T-helper 2 cell treated with Interferon-gamma antibody and Interleukin-4, amounts not matched to agents 5 μg/mL and 100 μg/mL, for 36 hours (primary cell): ENCODE measurements at regions not wholly inside any gene's neighbourhood (a gene's known extent, or its start where the extent isn't known, plus 50 kb on each side); places are given as distances from the start of the nearest gene placed in this dataset.

Experiments
- DNase-seq: peaks from one replicate; pipeline ENCODE4 v3.0.0; 2021; ENCODE audit warnings: low spot score
- H3K27ac Mint-ChIP-seq: one replicate; pipeline ENCODE4 v1.8.0; 2021; ENCODE audit warnings: mild to moderate bottlenecking, mixed read lengths
- H3K27me3 Mint-ChIP-seq: one replicate; pipeline ENCODE4 v1.8.0; 2021; ENCODE audit warnings: low read depth, mixed read lengths
- H3K36me3 Mint-ChIP-seq: one replicate; pipeline ENCODE4 v1.8.0; 2021; ENCODE audit warnings: low read depth, mixed read lengths
- H3K4me1 Mint-ChIP-seq: one replicate; pipeline ENCODE4 v1.8.0; 2021; ENCODE audit warnings: low read depth, mixed read lengths
- H3K4me3 Mint-ChIP-seq: one replicate; pipeline ENCODE4 v1.8.0; 2022; ENCODE audit warnings: mild to moderate bottlenecking, moderate library complexity, mixed read lengths
- H3K9me3 Mint-ChIP-seq: one replicate; pipeline ENCODE4 v1.8.0; 2021; ENCODE audit warnings: mixed read lengths

- no peak for DNase-seq
- no peak overlapping the region for H3K4me3 Mint-ChIP-seq
- H3K9me3 Mint-ChIP-seq: no peaks in the 10 kb centered on the region
- no peaks in the 10 kb centered on the region for H3K4me1 Mint-ChIP-seq
- H3K27ac Mint-ChIP-seq: no peak overlapping the region
- no peaks in the 10 kb centered on the region for H3K36me3 Mint-ChIP-seq
- no peaks in the 10 kb centered on the region for H3K27me3 Mint-ChIP-seq
Measured at GRCh38 chr2:239466755-239467271, 66.0 kb upstream of the HDAC4 start.

- H3K36me3 Mint-ChIP-seq: no peaks in the 10 kb centered on the region
- no peaks in the 10 kb centered on the region for H3K9me3 Mint-ChIP-seq
- no peaks in the 10 kb centered on the region for H3K27me3 Mint-ChIP-seq
- DNase-seq: no peak
- no peak overlapping the region for H3K4me3 Mint-ChIP-seq
- no peaks in the 10 kb centered on the region for H3K4me1 Mint-ChIP-seq
- H3K27ac Mint-ChIP-seq: no peak overlapping the region
Measured at GRCh38 chr2:239466061-239466754, 65.4 kb upstream of the HDAC4 start.

GRCh38 chr2:239465017-239466001 lies 64.5 kb upstream of the HDAC4 start:
- H3K4me1 Mint-ChIP-seq: no peaks in the 10 kb centered on the region
- H3K9me3 Mint-ChIP-seq: no peaks in the 10 kb centered on the region
- no peak overlapping the region for H3K27ac Mint-ChIP-seq
- DNase-seq: no peak
- H3K27me3 Mint-ChIP-seq: no peaks in the 10 kb centered on the region
- H3K4me3 Mint-ChIP-seq: no peak overlapping the region
- no peaks in the 10 kb centered on the region for H3K36me3 Mint-ChIP-seq

- H3K4me1 Mint-ChIP-seq: no peaks in the 10 kb centered on the region
- H3K9me3 Mint-ChIP-seq: no peaks in the 10 kb centered on the region
- no peak overlapping the region for H3K27ac Mint-ChIP-seq
- H3K36me3 Mint-ChIP-seq: no peaks in the 10 kb centered on the region
- H3K4me3 Mint-ChIP-seq: no peak overlapping the region
- H3K27me3 Mint-ChIP-seq: no peaks in the 10 kb centered on the region
- no peak for DNase-seq
Measured at GRCh38 chr2:239464166-239465016, 63.6 kb upstream of the HDAC4 start.

GRCh38 chr2:239463541-239464165 lies 62.8 kb upstream of the HDAC4 start:
- no peaks in the 10 kb centered on the region for H3K9me3 Mint-ChIP-seq
- no peak for DNase-seq
- H3K4me1 Mint-ChIP-seq: no peaks in the 10 kb centered on the region
- no peaks in the 10 kb centered on the region for H3K27me3 Mint-ChIP-seq
- no peak overlapping the region for H3K4me3 Mint-ChIP-seq
- no peaks in the 10 kb centered on the region for H3K36me3 Mint-ChIP-seq
- H3K27ac Mint-ChIP-seq: no peak overlapping the region

- Mint-ChIP-seq H3K4me1 (no peaks in the 10 kb centered on the region), H3K27ac (no peak overlapping the region), H3K27me3 (no peaks in the 10 kb centered on the region), H3K36me3 (no peaks in the 10 kb centered on the region), H3K9me3 (no peaks in the 10 kb centered on the region), H3K4me3 (no peak overlapping the region)
- DNase-seq: no peak
Measured at GRCh38 chr2:239462671-239463506, 62.1 kb upstream of the HDAC4 start.

- Mint-ChIP-seq H3K36me3 (no peaks in the 10 kb centered on the region), H3K27ac (no peak overlapping the region), H3K27me3 (no peaks in the 10 kb centered on the region), H3K4me3 (no peak overlapping the region), H3K4me1 (no peaks in the 10 kb centered on the region), H3K9me3 (no peaks in the 10 kb centered on the region)
- no peak for DNase-seq
Measured at GRCh38 chr2:239462191-239462515, 61.3 kb upstream of the HDAC4 start.

- no peak for DNase-seq
- H3K36me3 Mint-ChIP-seq: no peaks in the 10 kb centered on the region
- no peaks in the 10 kb centered on the region for H3K27me3 Mint-ChIP-seq
- H3K4me3 Mint-ChIP-seq: no peak overlapping the region
- H3K4me1 Mint-ChIP-seq: no peaks in the 10 kb centered on the region
- H3K27ac Mint-ChIP-seq: no peak overlapping the region
- no peaks in the 10 kb centered on the region for H3K9me3 Mint-ChIP-seq
Measured at GRCh38 chr2:239461291-239462190, 60.7 kb upstream of the HDAC4 start.

GRCh38 chr2:239460780-239461179 lies 60.0 kb upstream of the HDAC4 start:
- Mint-ChIP-seq H3K27ac (no peak overlapping the region), H3K27me3 (no peaks in the 10 kb centered on the region), H3K4me1 (no peaks in the 10 kb centered on the region), H3K9me3 (no peaks in the 10 kb centered on the region), H3K36me3 (no peaks in the 10 kb centered on the region), H3K4me3 (no peak overlapping the region)
- DNase-seq: no peak

GRCh38 chr2:239459606-239460005 lies 58.8 kb upstream of the HDAC4 start:
- Mint-ChIP-seq H3K9me3 (no peaks in the 10 kb centered on the region), H3K36me3 (no peaks in the 10 kb centered on the region), H3K27ac (no peak overlapping the region), H3K4me3 (no peak overlapping the region), H3K27me3 (peaks cover 3% of the 10 kb centered on the region), H3K4me1 (no peaks in the 10 kb centered on the region)
- no peak for DNase-seq

- Mint-ChIP-seq H3K27ac (no peak overlapping the region), H3K9me3 (peaks cover 4% of the 10 kb centered on the region), H3K27me3 (peaks cover 5% of the 10 kb centered on the region), H3K36me3 (no peaks in the 10 kb centered on the region), H3K4me1 (peaks cover 2% of the 10 kb centered on the region), H3K4me3 (no peak overlapping the region)
- no peak for DNase-seq
Measured at GRCh38 chr2:239459056-239459455, 58.2 kb upstream of the HDAC4 start.
